ENCODE measurements at regions not wholly inside any gene's neighbourhood (a gene's known extent, or its start where the extent isn't known, plus 50 kb on each side); places are given as distances from the start of the nearest gene placed in this dataset.

DNA sequence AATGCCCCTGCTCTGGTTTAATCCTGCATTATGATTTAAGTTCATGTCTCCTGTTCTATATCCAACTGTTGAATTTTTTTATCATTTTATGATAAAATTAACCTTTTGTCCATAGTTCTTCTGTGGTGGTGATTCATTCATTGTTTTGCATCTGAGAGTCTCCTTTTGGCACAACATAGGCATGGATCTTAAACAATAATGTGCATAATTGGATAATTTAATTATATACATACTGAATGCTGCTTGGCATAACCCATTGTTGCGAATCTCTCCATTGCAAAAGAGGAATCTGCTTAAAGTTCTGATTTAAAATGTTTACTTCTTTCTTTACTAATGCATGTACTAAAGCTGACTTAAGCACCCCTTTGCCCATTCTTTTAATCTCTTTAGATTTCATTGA, 2788.4 kb downstream of the PCDH9 start:
- TF ChIP-seq CTCF (conservative IDR thresholded peaks at IDR 0.05; ENCODE audit: low read length) (no peak), EZH2phosphoT487 (IDR thresholded peaks at IDR 0.05; ENCODE audit: borderline replicate concordance) (no peak)

Measured in Loucy (cell line).